Activated naive CD4-positive, alpha-beta T cell treated with anti-CD3 and anti-CD28 coated beads, Interleukin-2, amount 10 ng/mL, durations not matched to agents 7 days and 5 days (primary cell): ENCODE measurements at regions not wholly inside any gene's neighbourhood (a gene's known extent, or its start where the extent isn't known, plus 50 kb on each side); places are given as distances from the start of the nearest gene placed in this dataset.

Source experiments
- CTCF ChIA-PET: fragments of 350-600 bp; sonication (Branson Sonifier 250); formaldehyde crosslinking; loops from one replicate; lab custom pipeline; 2021; ENCODE audit warnings: antibody characterized with exemption; lab: Charles Lee
- DNase-seq: peaks from one replicate; pipeline ENCODE4 v3.0.0-alpha.2; 2020
- H3K27ac Mint-ChIP-seq: one replicate; pipeline ENCODE4 v1.8.0; 2021; ENCODE audit warnings: mild to moderate bottlenecking, moderate library complexity, mixed read lengths
- H3K27me3 Mint-ChIP-seq: one replicate; pipeline ENCODE4 v1.8.0; 2021; ENCODE audit warnings: mild to moderate bottlenecking, mixed read lengths
- H3K36me3 Mint-ChIP-seq: one replicate; pipeline ENCODE4 v1.8.0; 2021; ENCODE audit warnings: mixed read lengths
- H3K4me1 Mint-ChIP-seq: one replicate; pipeline ENCODE4 v1.8.0; 2021; ENCODE audit warnings: mixed read lengths
- H3K4me3 Mint-ChIP-seq: one replicate; pipeline ENCODE4 v1.8.0; 2021; ENCODE audit warnings: mild to moderate bottlenecking, moderate library complexity, mixed read lengths
- H3K9me3 Mint-ChIP-seq: one replicate; pipeline ENCODE4 v1.8.0; 2021; ENCODE audit warnings: mixed read lengths

GRCh38 chr2:11016735-11017388, 105.1 kb downstream of the KCNF1 start:
- no peaks in the 10 kb centered on the region for H3K4me1 Mint-ChIP-seq
- CTCF ChIA-PET, result no interaction called here
- no peaks in the 10 kb centered on the region for H3K36me3 Mint-ChIP-seq
- H3K4me3 Mint-ChIP-seq, result no peak overlapping the region
- H3K27me3 Mint-ChIP-seq, result peaks cover 36% of the 10 kb centered on the region
- DNase-seq, result no peak
- peaks cover 2% of the 10 kb centered on the region for H3K9me3 Mint-ChIP-seq
- no peak overlapping the region for H3K27ac Mint-ChIP-seq

- H3K27ac Mint-ChIP-seq, result no peak overlapping the region
- no peak overlapping the region for H3K4me3 Mint-ChIP-seq
- H3K4me1 Mint-ChIP-seq, result no peaks in the 10 kb centered on the region
- H3K27me3 Mint-ChIP-seq, result peaks cover 36% of the 10 kb centered on the region
- CTCF ChIA-PET, result no interaction called here
- no peak for DNase-seq
- no peaks in the 10 kb centered on the region for H3K9me3 Mint-ChIP-seq
- no peaks in the 10 kb centered on the region for H3K36me3 Mint-ChIP-seq
Measured at GRCh38 chr2:11017921-11018320, 106.2 kb downstream of the KCNF1 start.

GRCh38 chr2:11018651-11019185, 107.0 kb downstream of the KCNF1 start:
- H3K36me3 Mint-ChIP-seq, result no peaks in the 10 kb centered on the region
- CTCF ChIA-PET, result no interaction called here
- H3K27me3 Mint-ChIP-seq, result peaks cover 36% of the 10 kb centered on the region

GRCh38 chr2:11019614-11020013, 107.9 kb downstream of the KCNF1 start:
- no peak overlapping the region for H3K4me3 Mint-ChIP-seq
- H3K27me3 Mint-ChIP-seq, result peaks cover 36% of the 10 kb centered on the region

More at GRCh38 chr2:11018651-11019185, 107.0 kb downstream of the KCNF1 start:
- Mint-ChIP-seq H3K9me3 (no peaks in the 10 kb centered on the region), H3K27ac (no peak overlapping the region), H3K4me3 (no peak overlapping the region), H3K4me1 (no peaks in the 10 kb centered on the region)
- DNase-seq, result no peak

GRCh38 chr2:11022064-11022463, 110.3 kb downstream of the KCNF1 start:
- CTCF ChIA-PET, result no interaction called here
- Mint-ChIP-seq H3K27me3 (peaks cover 27% of the 10 kb centered on the region), H3K27ac (no peak overlapping the region), H3K4me1 (no peaks in the 10 kb centered on the region), H3K9me3 (no peaks in the 10 kb centered on the region), H3K36me3 (no peaks in the 10 kb centered on the region), H3K4me3 (no peak overlapping the region)
- no peak for DNase-seq

More at GRCh38 chr2:11019614-11020013, 107.9 kb downstream of the KCNF1 start:
- H3K27ac Mint-ChIP-seq, result no peak overlapping the region
- CTCF ChIA-PET, result no interaction called here
- H3K9me3 Mint-ChIP-seq, result no peaks in the 10 kb centered on the region
- H3K4me1 Mint-ChIP-seq, result no peaks in the 10 kb centered on the region
- no peaks in the 10 kb centered on the region for H3K36me3 Mint-ChIP-seq
- DNase-seq, result no peak

- Mint-ChIP-seq H3K27ac (no peak overlapping the region), H3K4me3 (no peak overlapping the region), H3K27me3 (peaks cover 23% of the 10 kb centered on the region), H3K36me3 (no peaks in the 10 kb centered on the region), H3K4me1 (no peaks in the 10 kb centered on the region), H3K9me3 (no peaks in the 10 kb centered on the region)
- DNase-seq, result no peak
- CTCF ChIA-PET, result no interaction called here
Measured at GRCh38 chr2:11022591-11023273, 111.0 kb downstream of the KCNF1 start.

GRCh38 chr2:11023326-11024258, 111.9 kb downstream of the KCNF1 start:
- Mint-ChIP-seq H3K9me3 (no peaks in the 10 kb centered on the region), H3K36me3 (no peaks in the 10 kb centered on the region), H3K27me3 (peaks cover 19% of the 10 kb centered on the region), H3K27ac (no peak overlapping the region), H3K4me3 (no peak overlapping the region), H3K4me1 (no peaks in the 10 kb centered on the region)
- CTCF ChIA-PET, result interaction anchor here (0.6 kb wide), 1 partner anchor 872 kb away, joined by 3 read pairs; no protein-coding TSS in a partner anchor
- no peak for DNase-seq

GRCh38 chr2:11024259-11024645, 112.5 kb downstream of the KCNF1 start:
- H3K36me3 Mint-ChIP-seq, result no peaks in the 10 kb centered on the region
- H3K4me1 Mint-ChIP-seq, result no peaks in the 10 kb centered on the region
- DNase-seq, result no peak
- no peak overlapping the region for H3K27ac Mint-ChIP-seq
- H3K9me3 Mint-ChIP-seq, result no peaks in the 10 kb centered on the region
- H3K4me3 Mint-ChIP-seq, result no peak overlapping the region
- peaks cover 15% of the 10 kb centered on the region for H3K27me3 Mint-ChIP-seq
- CTCF ChIA-PET, result no interaction called here

- CTCF ChIA-PET, result no interaction called here
Measured at GRCh38 chr2:11024687-11025086, 113.0 kb downstream of the KCNF1 start.

GRCh38 chr2:11026286-11026921, 114.7 kb downstream of the KCNF1 start:
- no peak for DNase-seq
- H3K9me3 Mint-ChIP-seq, result no peaks in the 10 kb centered on the region
- H3K4me1 Mint-ChIP-seq, result no peaks in the 10 kb centered on the region
- H3K27me3 Mint-ChIP-seq, result peaks cover 9% of the 10 kb centered on the region
- H3K4me3 Mint-ChIP-seq, result no peak overlapping the region
- H3K27ac Mint-ChIP-seq, result no peak overlapping the region
- CTCF ChIA-PET, result no interaction called here
- no peaks in the 10 kb centered on the region for H3K36me3 Mint-ChIP-seq

More at GRCh38 chr2:11024687-11025086, 113.0 kb downstream of the KCNF1 start:
- peaks cover 15% of the 10 kb centered on the region for H3K27me3 Mint-ChIP-seq
- H3K36me3 Mint-ChIP-seq, result no peaks in the 10 kb centered on the region
- H3K27ac Mint-ChIP-seq, result no peak overlapping the region
- no peak overlapping the region for H3K4me3 Mint-ChIP-seq
- DNase-seq, result no peak
- no peaks in the 10 kb centered on the region for H3K9me3 Mint-ChIP-seq
- no peaks in the 10 kb centered on the region for H3K4me1 Mint-ChIP-seq

GRCh38 chr2:11027195-11027594, 115.5 kb downstream of the KCNF1 start:
- Mint-ChIP-seq H3K27ac (no peak overlapping the region), H3K27me3 (peaks cover 5% of the 10 kb centered on the region), H3K9me3 (no peaks in the 10 kb centered on the region), H3K4me3 (no peak overlapping the region), H3K36me3 (no peaks in the 10 kb centered on the region), H3K4me1 (no peaks in the 10 kb centered on the region)
- CTCF ChIA-PET, result no interaction called here
- no peak for DNase-seq

- no peaks in the 10 kb centered on the region for H3K36me3 Mint-ChIP-seq
- no peak overlapping the region for H3K4me3 Mint-ChIP-seq
- H3K27ac Mint-ChIP-seq, result no peak overlapping the region
- H3K9me3 Mint-ChIP-seq, result no peaks in the 10 kb centered on the region
- DNase-seq, result no peak
- no peaks in the 10 kb centered on the region for H3K4me1 Mint-ChIP-seq
- CTCF ChIA-PET, result no interaction called here
- peaks cover 9% of the 10 kb centered on the region for H3K27me3 Mint-ChIP-seq
Measured at GRCh38 chr2:11028407-11028916, 116.7 kb downstream of the KCNF1 start.

GRCh38 chr2:11029136-11029535, 117.4 kb downstream of the KCNF1 start:
- Mint-ChIP-seq H3K36me3 (no peaks in the 10 kb centered on the region), H3K27me3 (peaks cover 9% of the 10 kb centered on the region), H3K27ac (no peak overlapping the region), H3K4me1 (no peaks in the 10 kb centered on the region), H3K4me3 (no peak overlapping the region), H3K9me3 (no peaks in the 10 kb centered on the region)
- DNase-seq, result no peak
- CTCF ChIA-PET, result no interaction called here
